ENCODE measurements at regions not wholly inside any gene's neighbourhood (a gene's known extent, or its start where the extent isn't known, plus 50 kb on each side); places are given as distances from the start of the nearest gene placed in this dataset.

GRCh38 chr21:20944139-20944538, 54.1 kb upstream of the NCAM2 start:
- Histone ChIP-seq H3K36me3 (ENCODE audit: control insufficient read depth in 2 of 2, extremely low read depth in 1 of 2, insufficient read depth in 2 of 2, low read length in 2 of 2) (no peaks in the 10 kb centered on the region), H3K9ac (replicated peaks; ENCODE audit: extremely low read depth, insufficient read depth, low read length) (no peak overlapping the region), H3K9me3 (replicated peaks; ENCODE audit: control insufficient read depth, insufficient read depth, low read length) (no peaks in the 10 kb centered on the region), H3K4me2 (ENCODE audit: insufficient read depth, low read length) (no peak overlapping the region), H3K4me3 (replicated peaks in 1 of 3; ENCODE audit: insufficient read depth in 1 of 3, low read depth in 1 of 3, low read length in 3 of 3) (no peak overlapping the region), H2AFZ (ENCODE audit: low read depth, low read length) (no peak overlapping the region), H3K4me1 (ENCODE audit: control insufficient read depth, extremely low read depth, insufficient read depth, low read length) (no peaks in the 10 kb centered on the region), H4K20me1 (replicated peaks; ENCODE audit: control insufficient read depth, extremely low read depth, insufficient read depth, low read length) (no peaks in the 10 kb centered on the region), H3K27me3 (ENCODE audit: control insufficient read depth in 2 of 2, insufficient read depth in 2 of 2, low read length in 2 of 2) (no peaks in the 10 kb centered on the region), H3K9me1 (replicated peaks; ENCODE audit: control insufficient read depth, extremely low read depth, insufficient read depth, low read length) (no peaks in the 10 kb centered on the region), H3K27ac (ENCODE audit: insufficient read depth, low read depth, low read length) (no peak overlapping the region), H3K79me2 (ENCODE audit: control insufficient read depth, insufficient read depth, low read length) (no peaks in the 10 kb centered on the region)
- DNase-seq (ENCODE audit: low read depth, low spot score) (no peak), FAIRE-seq (no peak)
- TF ChIP-seq MYC (IDR thresholded peaks at IDR 0.05; ENCODE audit: low read depth, low read length) (no peak), MAX (IDR thresholded peaks at IDR 0.05; ENCODE audit: insufficient read depth, insufficient read length) (no peak), GATA2 (IDR thresholded peaks at IDR 0.05; ENCODE audit: insufficient read depth, insufficient read length, low read depth, low read length) (no peak), EZH2 (IDR thresholded peaks at IDR 0.05; ENCODE audit: borderline replicate concordance, low read depth, low read length, severe bottlenecking) (no peak), POLR2A (IDR thresholded peaks at IDR 0.05; ENCODE audit: low read depth, low read length) (no peak), JUN (IDR thresholded peaks at IDR 0.05; ENCODE audit: borderline replicate concordance, insufficient read depth, insufficient read length, low read depth) (no peak), FOS (IDR thresholded peaks at IDR 0.05; ENCODE audit: borderline replicate concordance, insufficient read depth, low read length) (no peak)
- intact Hi-C loops (cut with micrococcal nuclease) (no loop called here), dilution Hi-C loops (cut with MboI; ENCODE audit: extremely low pct_ligation_motif_present, low sequenced_read_pairs) (no loop called here)
- ChIA-PET POLR2A (no interaction called here), CTCF (no interaction called here)
- BruUV-seq (replicated peaks): no TSS peak

GRCh38 chr21:20946701-20947100, 51.5 kb upstream of the NCAM2 start:
- CTCF ChIA-PET: no interaction called here
- intact Hi-C loops (cut with micrococcal nuclease): no loop called here

More at GRCh38 chr21:20946701-20947100, 51.5 kb upstream of the NCAM2 start:
- DNase-seq (ENCODE audit: low read depth, low spot score): no peak
- Histone ChIP-seq H4K20me1 (replicated peaks; ENCODE audit: control insufficient read depth, extremely low read depth, insufficient read depth, low read length) (no peaks in the 10 kb centered on the region), H3K4me1 (ENCODE audit: control insufficient read depth, extremely low read depth, insufficient read depth, low read length) (no peaks in the 10 kb centered on the region), H3K27ac (ENCODE audit: insufficient read depth, low read depth, low read length) (no peak overlapping the region), H3K9ac (replicated peaks; ENCODE audit: extremely low read depth, insufficient read depth, low read length) (no peak overlapping the region), H2AFZ (ENCODE audit: low read depth, low read length) (no peak overlapping the region), H3K36me3 (ENCODE audit: control insufficient read depth in 2 of 2, extremely low read depth in 1 of 2, insufficient read depth in 2 of 2, low read length in 2 of 2) (no peaks in the 10 kb centered on the region), H3K79me2 (ENCODE audit: control insufficient read depth, insufficient read depth, low read length) (no peaks in the 10 kb centered on the region), H3K9me1 (replicated peaks; ENCODE audit: control insufficient read depth, extremely low read depth, insufficient read depth, low read length) (no peaks in the 10 kb centered on the region), H3K4me3 (replicated peaks in 1 of 3; ENCODE audit: insufficient read depth in 1 of 3, low read depth in 1 of 3, low read length in 3 of 3) (no peak overlapping the region), H3K9me3 (replicated peaks; ENCODE audit: control insufficient read depth, insufficient read depth, low read length) (no peaks in the 10 kb centered on the region), H3K4me2 (ENCODE audit: insufficient read depth, low read length) (no peak overlapping the region), H3K27me3 (ENCODE audit: control insufficient read depth in 2 of 2, insufficient read depth in 2 of 2, low read length in 2 of 2) (no peaks in the 10 kb centered on the region)
- POLR2A ChIA-PET: no interaction called here
- TF ChIP-seq GATA2 (IDR thresholded peaks at IDR 0.05; ENCODE audit: insufficient read depth, insufficient read length, low read depth, low read length): no peak
- TF ChIP-seq MYC (IDR thresholded peaks at IDR 0.05; ENCODE audit: low read depth, low read length): no peak
- TF ChIP-seq POLR2A (IDR thresholded peaks at IDR 0.05; ENCODE audit: low read depth, low read length): no peak
- TF ChIP-seq JUN (IDR thresholded peaks at IDR 0.05; ENCODE audit: borderline replicate concordance, insufficient read depth, insufficient read length, low read depth): no peak
- no peak for TF ChIP-seq MAX (IDR thresholded peaks at IDR 0.05; ENCODE audit: insufficient read depth, insufficient read length)
- TF ChIP-seq CTCF (IDR thresholded peaks at IDR 0.05; ENCODE audit: extremely low read depth in 1 of 2, insufficient read depth in 1 of 2, low read depth in 1 of 2, low read length in 2 of 2): no peak
- TF ChIP-seq POLR2AphosphoS5 (IDR thresholded peaks at IDR 0.05; ENCODE audit: insufficient read depth, low read depth, low read length): no peak
- FAIRE-seq: no peak
- no TSS peak for BruUV-seq (replicated peaks)
- dilution Hi-C loops (cut with MboI; ENCODE audit: extremely low pct_ligation_motif_present, low sequenced_read_pairs): no loop called here

Data from endothelial cell of umbilical vein (primary cell).